ENCODE measurements at regions not wholly inside any gene's neighbourhood (a gene's known extent, or its start where the extent isn't known, plus 50 kb on each side); places are given as distances from the start of the nearest gene placed in this dataset.

DNA sequence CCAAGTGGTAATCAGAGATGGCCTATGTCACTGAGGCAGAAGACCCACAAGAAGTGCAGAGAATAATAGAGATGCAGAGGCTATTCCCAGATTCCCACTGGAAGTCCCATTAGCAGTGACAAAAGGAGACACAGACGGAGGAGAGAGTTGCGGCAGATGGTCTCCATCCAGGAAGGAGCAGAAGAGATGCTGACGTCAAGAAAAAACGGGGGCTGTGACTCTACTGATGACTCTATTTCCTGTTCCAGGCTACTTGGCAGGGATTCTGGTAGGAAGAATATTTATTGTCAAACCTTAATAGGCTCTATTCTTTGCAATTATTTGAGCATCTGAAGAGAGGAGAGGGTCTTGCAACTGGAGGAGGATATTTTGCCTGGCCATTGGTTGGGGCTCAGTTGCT is 246.0 kb upstream of the ECI2 start:
- Histone ChIP-seq H3K9me2 (ENCODE audit: insufficient read depth, low read length) (no peaks in the 10 kb centered on the region), H3K36me3 (ENCODE audit: insufficient read depth, low read length) (no peaks in the 10 kb centered on the region), H2AFZ (ENCODE audit: low read length) (no peak overlapping the region), H3K9me3 (ENCODE audit: low read length) (peaks cover 7% of the 10 kb centered on the region; the same call in 1 of the 2 replicates), H4K20me1 (ENCODE audit: insufficient read depth, low read length) (no peaks in the 10 kb centered on the region), H3K4me3 (ENCODE audit: low read depth, low read length, poor library complexity, severe bottlenecking) (no peak overlapping the region), H3K79me2 (ENCODE audit: insufficient read depth, low read depth, low read length) (no peaks in the 10 kb centered on the region), H3K4me1 (ENCODE audit: insufficient read depth, low read length, poor library complexity, severe bottlenecking) (no peaks in the 10 kb centered on the region), H3K27ac (ENCODE audit: low read depth, low read length, poor library complexity, severe bottlenecking) (no peak overlapping the region), H3K4me2 (ENCODE audit: low read length) (no peak overlapping the region)
- TF ChIP-seq, protein P1, sequence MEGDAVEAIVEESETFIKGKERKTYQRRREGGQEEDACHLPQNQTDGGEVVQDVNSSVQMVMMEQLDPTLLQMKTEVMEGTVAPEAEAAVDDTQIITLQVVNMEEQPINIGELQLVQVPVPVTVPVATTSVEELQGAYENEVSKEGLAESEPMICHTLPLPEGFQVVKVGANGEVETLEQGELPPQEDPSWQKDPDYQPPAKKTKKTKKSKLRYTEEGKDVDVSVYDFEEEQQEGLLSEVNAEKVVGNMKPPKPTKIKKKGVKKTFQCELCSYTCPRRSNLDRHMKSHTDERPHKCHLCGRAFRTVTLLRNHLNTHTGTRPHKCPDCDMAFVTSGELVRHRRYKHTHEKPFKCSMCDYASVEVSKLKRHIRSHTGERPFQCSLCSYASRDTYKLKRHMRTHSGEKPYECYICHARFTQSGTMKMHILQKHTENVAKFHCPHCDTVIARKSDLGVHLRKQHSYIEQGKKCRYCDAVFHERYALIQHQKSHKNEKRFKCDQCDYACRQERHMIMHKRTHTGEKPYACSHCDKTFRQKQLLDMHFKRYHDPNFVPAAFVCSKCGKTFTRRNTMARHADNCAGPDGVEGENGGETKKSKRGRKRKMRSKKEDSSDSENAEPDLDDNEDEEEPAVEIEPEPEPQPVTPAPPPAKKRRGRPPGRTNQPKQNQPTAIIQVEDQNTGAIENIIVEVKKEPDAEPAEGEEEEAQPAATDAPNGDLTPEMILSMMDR (conservative IDR thresholded peaks at IDR 0.05; ENCODE audit: low read length), result no peak
- TF ChIP-seq EZH2phosphoT487 (IDR thresholded peaks at IDR 0.05; ENCODE audit: borderline replicate concordance, low read depth, low read length), result no peak
- intact Hi-C loops (cut with micrococcal nuclease; ENCODE audit: unreplicated experiment), result no loop called here
- ChIA-PET POLR2A (no interaction called here), CTCF (ENCODE audit: unreplicated experiment) (no interaction called here)
- no peak for DNase-seq (ENCODE audit: low spot score)
- BruUV-seq (replicated peaks), result no TSS peak

DNA sequence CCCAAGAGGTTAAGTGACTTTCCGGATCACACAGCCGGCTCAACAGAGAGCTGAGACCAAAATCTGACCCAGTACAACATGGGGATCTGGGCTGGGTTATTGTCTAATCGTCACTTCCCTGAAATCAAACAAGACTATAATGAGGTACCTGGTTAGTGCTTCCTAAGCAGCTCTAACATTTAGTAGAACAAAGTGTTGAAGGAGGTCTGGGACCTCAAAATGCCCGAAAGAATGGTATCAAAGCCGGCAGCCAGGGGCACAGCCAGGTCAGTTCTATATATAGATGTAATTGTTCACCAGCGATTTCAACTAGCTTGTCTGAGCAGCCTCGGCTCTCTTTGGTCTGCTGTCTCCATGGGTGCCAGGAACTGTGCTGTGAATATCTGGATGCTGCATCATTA is 245.5 kb upstream of the ECI2 start:
- H4K20me1 ChIP-seq (ENCODE audit: insufficient read depth, low read length), result no peaks in the 10 kb centered on the region
- H3K9me3 ChIP-seq (ENCODE audit: low read length), result peaks cover 7% of the 10 kb centered on the region; the same call in 1 of the 2 replicates
- DNase-seq (ENCODE audit: low spot score), result no peak
- H3K4me1 ChIP-seq (ENCODE audit: insufficient read depth, low read length, poor library complexity, severe bottlenecking), result no peaks in the 10 kb centered on the region
- H3K36me3 ChIP-seq (ENCODE audit: insufficient read depth, low read length), result no peaks in the 10 kb centered on the region
- H3K27ac ChIP-seq (ENCODE audit: low read depth, low read length, poor library complexity, severe bottlenecking), result no peak overlapping the region
- ChIA-PET POLR2A (no interaction called here), CTCF (ENCODE audit: unreplicated experiment) (no interaction called here)
- H3K4me2 ChIP-seq (ENCODE audit: low read length), result no peak overlapping the region
- no peak for TF ChIP-seq EZH2phosphoT487 (IDR thresholded peaks at IDR 0.05; ENCODE audit: borderline replicate concordance, low read depth, low read length)
- TF ChIP-seq, protein P1 (conservative IDR thresholded peaks at IDR 0.05; ENCODE audit: low read length), result no peak
- H3K4me3 ChIP-seq (ENCODE audit: low read depth, low read length, poor library complexity, severe bottlenecking), result no peak overlapping the region
- no peak overlapping the region for H2AFZ ChIP-seq (ENCODE audit: low read length)
- no peaks in the 10 kb centered on the region for H3K9me2 ChIP-seq (ENCODE audit: insufficient read depth, low read length)
- intact Hi-C loops (cut with micrococcal nuclease; ENCODE audit: unreplicated experiment), result no loop called here
- BruUV-seq (replicated peaks), result no TSS peak
- no peaks in the 10 kb centered on the region for H3K79me2 ChIP-seq (ENCODE audit: insufficient read depth, low read depth, low read length)

DNA sequence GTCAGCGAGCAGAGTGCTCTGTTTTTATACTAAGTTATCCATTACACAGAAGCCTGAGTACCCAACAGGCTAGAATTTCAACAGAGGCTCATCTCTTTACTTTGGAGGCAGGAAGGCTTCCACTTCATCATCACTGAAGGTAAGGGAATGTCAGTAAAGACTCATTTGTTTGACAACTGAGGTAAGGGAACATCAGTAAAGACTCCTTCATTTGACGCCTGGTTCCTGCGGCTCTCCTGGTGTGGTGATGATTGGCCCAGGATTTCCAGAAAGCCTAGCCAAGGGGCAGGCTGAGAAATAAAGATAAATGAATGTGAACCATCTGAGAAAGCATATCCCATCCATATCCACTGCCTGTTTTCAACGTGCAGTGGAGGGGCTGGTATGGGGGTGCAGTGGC is 244.6 kb upstream of the ECI2 start:
- no peaks in the 10 kb centered on the region for H3K79me2 ChIP-seq (ENCODE audit: insufficient read depth, low read depth, low read length)
- CTCF ChIA-PET (ENCODE audit: unreplicated experiment), result no interaction called here
- no TSS peak for BruUV-seq (replicated peaks)
- no peaks in the 10 kb centered on the region for H3K36me3 ChIP-seq (ENCODE audit: insufficient read depth, low read length)
- no peak overlapping the region for H3K4me2 ChIP-seq (ENCODE audit: low read length)
- TF ChIP-seq EZH2phosphoT487 (IDR thresholded peaks at IDR 0.05; ENCODE audit: borderline replicate concordance, low read depth, low read length), result no peak
- TF ChIP-seq, protein P1 (conservative IDR thresholded peaks at IDR 0.05; ENCODE audit: low read length), result no peak
- no peak overlapping the region for H2AFZ ChIP-seq (ENCODE audit: low read length)
- no peaks in the 10 kb centered on the region for H3K9me2 ChIP-seq (ENCODE audit: insufficient read depth, low read length)
- H3K4me1 ChIP-seq (ENCODE audit: insufficient read depth, low read length, poor library complexity, severe bottlenecking), result no peaks in the 10 kb centered on the region
- no peak for DNase-seq (ENCODE audit: low spot score)
- no peak overlapping the region for H3K4me3 ChIP-seq (ENCODE audit: low read depth, low read length, poor library complexity, severe bottlenecking)
- H4K20me1 ChIP-seq (ENCODE audit: insufficient read depth, low read length), result no peaks in the 10 kb centered on the region
- POLR2A ChIA-PET, result no interaction called here
- intact Hi-C loops (cut with micrococcal nuclease; ENCODE audit: unreplicated experiment), result no loop called here
- no peak overlapping the region for H3K27ac ChIP-seq (ENCODE audit: low read depth, low read length, poor library complexity, severe bottlenecking)
- peaks cover 7% of the 10 kb centered on the region; the same call in 1 of the 2 replicates for H3K9me3 ChIP-seq (ENCODE audit: low read length)
